H1 (cell line): ENCODE measurements at regions not wholly inside any gene's neighbourhood (a gene's known extent, or its start where the extent isn't known, plus 50 kb on each side); places are given as distances from the start of the nearest gene placed in this dataset.

Experiments
- CTCF ChIA-PET: fragments of 300-600 bp; sonication (Branson Sonifier 250); formaldehyde crosslinking; loops from one replicate; lab custom pipeline; 2021; ENCODE audit not compliant: partially characterized antibody; lab: Charles Lee
- POLR2A ChIA-PET: fragments of 300-600 bp; sonication (Branson Sonifier 250); formaldehyde crosslinking; loops from one replicate; lab custom pipeline; 2021; ENCODE audit warnings: inconsistent platforms; ENCODE audit not compliant: partially characterized antibody; lab: Charles Lee
- DNase-seq, 2 experiments: peaks; one replicate each; pipeline versions ENCODE4 v3.0.0 to v3.0.0-alpha.2; 2010 to 2022; ENCODE audit warnings: low spot score in 2 of 2, low read depth in 1 of 2, mixed read lengths in 1 of 2
- FAIRE-seq: peaks from 2 replicates; lab custom pipeline; 2011; peaks lifted over from hg19 to GRCh38; lab: Jason Lieb, UNC
- H2AFZ ChIP-seq: 2 replicates; pipeline ENCODE4 v1.8.1; 2012; ENCODE audit warnings: low read length, inconsistent platforms
- H2AK5ac ChIP-seq: 2 replicates; pipeline ENCODE4 v1.6.1; 2013; ENCODE audit warnings: low read depth, low read length
- H2BK120ac ChIP-seq: replicated peaks from 2 replicates; pipeline ENCODE3; 2013; ENCODE audit warnings: low read depth, low read length, inconsistent platforms
- H2BK12ac ChIP-seq: 2 replicates; pipeline ENCODE4 v1.6.1; 2013; ENCODE audit warnings: low read depth, low read length
- H2BK15ac ChIP-seq: 2 replicates; pipeline ENCODE4 v1.6.1; 2013; ENCODE audit warnings: low read length
- H2BK20ac ChIP-seq: 2 replicates; pipeline ENCODE4 v1.6.1; 2013; ENCODE audit warnings: low read length
- H2BK5ac ChIP-seq: 2 replicates; pipeline ENCODE4 v1.6.1; 2013; ENCODE audit warnings: low read depth, low read length
- H3K14ac ChIP-seq: 2 replicates; pipeline ENCODE4 v1.6.1; 2013; ENCODE audit warnings: inconsistent platforms; ENCODE audit not compliant: insufficient read length
- H3K18ac ChIP-seq: 2 replicates; pipeline ENCODE4 v1.6.1; 2013; ENCODE audit warnings: low read length; ENCODE audit errors: extremely low read depth
- H3K23ac ChIP-seq: 2 replicates; pipeline ENCODE4 v1.6.1; 2013; ENCODE audit warnings: inconsistent platforms; ENCODE audit not compliant: insufficient read length
- H3K23me2 ChIP-seq: 2 replicates; pipeline ENCODE4 v1.6.1; 2013; ENCODE audit warnings: low read depth, low read length
- H3K27ac ChIP-seq: 2 replicates; pipeline ENCODE4 v1.6.1; 2011; ENCODE audit warnings: low read depth, low read length, inconsistent platforms
- H3K27me3 ChIP-seq, 4 experiments: replicated peaks in 1 of 4; 1 replicate in 1 of 4; 2 replicates in 3 of 4; pipeline versions ENCODE4 v1.6.1 to v1.8.1; 2011 to 2013; ENCODE audit warnings: low read length in 3 of 4, mild to moderate bottlenecking in 3 of 4, inconsistent platforms in 2 of 4, mixed read lengths in 2 of 4, moderate library complexity in 1 of 4; ENCODE audit not compliant: control insufficient read depth in 3 of 4, insufficient read depth in 3 of 4; ENCODE audit errors: extremely low read depth in 1 of 4
- H3K36me3 ChIP-seq, 4 experiments: 2 replicates each; pipeline versions ENCODE4 v1.6.1 to v1.8.1; 2011 to 2013; ENCODE audit warnings: mild to moderate bottlenecking in 4 of 4, low read length in 3 of 4, moderate library complexity in 2 of 4, control low read depth in 1 of 4, inconsistent platforms in 1 of 4; ENCODE audit not compliant: insufficient read depth in 4 of 4, control insufficient read depth in 2 of 4
- H3K4ac ChIP-seq: replicated peaks from 2 replicates; pipeline ENCODE3; 2013; ENCODE audit warnings: low read length, low read depth, mixed read lengths, inconsistent platforms; ENCODE audit not compliant: insufficient read length
- H3K4me1 ChIP-seq, 4 experiments: replicated peaks in 1 of 4; 1 replicate in 1 of 4; 2 replicates in 3 of 4; pipeline versions ENCODE4 v1.6.1 to v1.8.1; 2011 to 2013; ENCODE audit warnings: low read length in 3 of 4, inconsistent platforms in 2 of 4, mixed read lengths in 1 of 4; ENCODE audit not compliant: insufficient read depth in 4 of 4, control insufficient read depth in 3 of 4
- H3K4me2 ChIP-seq, 2 experiments: 2 replicates each; pipeline versions ENCODE4 v1.6.1 to v1.8.1; 2011 to 2013; ENCODE audit warnings: low read depth in 2 of 2, low read length in 2 of 2, control low read depth in 1 of 2, inconsistent platforms in 1 of 2, mild to moderate bottlenecking in 1 of 2; ENCODE audit not compliant: insufficient read depth in 1 of 2
- H3K4me3 ChIP-seq, 4 experiments: fragments of 200-600, 300-600 bp in 1 of 4; sonication (generic), shearing (Covaris generic), sonication (Bioruptor Twin) in 1 of 4; 2 replicates each; pipeline versions ENCODE4 v1.5.1 to v1.8.1; 2011 to 2016; ENCODE audit warnings: low read length in 4 of 4, low read depth in 3 of 4, control low read depth in 2 of 4, inconsistent platforms in 2 of 4, mild to moderate bottlenecking in 2 of 4, mixed read lengths in 1 of 4, moderate library complexity in 1 of 4; ENCODE audit not compliant: insufficient read depth in 2 of 4; ENCODE audit errors: extremely low read depth in 1 of 4
- H3K56ac ChIP-seq: replicated peaks from 2 replicates; pipeline ENCODE3; 2013; ENCODE audit warnings: low read depth, mild to moderate bottlenecking, mixed read lengths, low read length, inconsistent platforms; ENCODE audit not compliant: insufficient read length
- H3K79me1 ChIP-seq: 2 replicates; pipeline ENCODE4 v1.6.1; 2013; ENCODE audit warnings: low read depth, low read length, control low read depth
- H3K79me2 ChIP-seq, 2 experiments: 2 replicates each; pipeline versions ENCODE4 v1.6.1 to v1.8.1; 2012 to 2013; ENCODE audit warnings: low read length in 2 of 2, mild to moderate bottlenecking in 2 of 2, inconsistent platforms in 1 of 2; ENCODE audit not compliant: insufficient read depth in 2 of 2, control insufficient read depth in 1 of 2
- H3K9ac ChIP-seq, 4 experiments: replicated peaks in 1 of 4; 1 replicate in 1 of 4; 2 replicates in 3 of 4; pipeline versions ENCODE4 v1.6.1 to v1.8.1; 2011 to 2013; ENCODE audit warnings: low read depth in 3 of 4, low read length in 3 of 4, control low read depth in 2 of 4, mild to moderate bottlenecking in 2 of 4, moderate library complexity in 2 of 4, inconsistent platforms in 1 of 4; ENCODE audit errors: extremely low read depth in 1 of 4
- H3K9me3 ChIP-seq, 2 experiments: 2 replicates each; pipeline versions ENCODE4 v1.6.1 to v1.8.1; 2012 to 2013; ENCODE audit warnings: mild to moderate bottlenecking in 2 of 2, moderate library complexity in 2 of 2, control low read depth in 1 of 2, inconsistent platforms in 1 of 2, low read depth in 1 of 2, low read length in 1 of 2, mixed read lengths in 1 of 2; ENCODE audit not compliant: insufficient read depth in 2 of 2
- H4K20me1 ChIP-seq, 2 experiments: replicated peaks in 1 of 2; 2 replicates each; pipeline versions ENCODE3 to v1.8.1; 2011 to 2013; ENCODE audit warnings: inconsistent platforms in 2 of 2, low read length in 2 of 2, mild to moderate bottlenecking in 1 of 2; ENCODE audit not compliant: insufficient read depth in 2 of 2, control insufficient read depth in 1 of 2
- H4K5ac ChIP-seq: 2 replicates; pipeline ENCODE4 v1.6.1; 2013; ENCODE audit warnings: low read length, low read depth, mixed read lengths, inconsistent platforms; ENCODE audit not compliant: insufficient read length
- H4K8ac ChIP-seq: 2 replicates; pipeline ENCODE4 v1.8.0; 2013; ENCODE audit warnings: mild to moderate bottlenecking, moderate library complexity, low read length, inconsistent platforms; ENCODE audit not compliant: insufficient read depth; ENCODE audit errors: extremely low read depth
- H4K91ac ChIP-seq: replicated peaks from 2 replicates; pipeline ENCODE3; 2013; ENCODE audit warnings: low read length, mixed read lengths, inconsistent platforms; ENCODE audit not compliant: insufficient read length
- ASH2L ChIP-seq: fragments of 200-600, 300-600 bp; sonication (generic); IDR thresholded peaks from one replicate; pipeline ENCODE4 v1.7.1; 2017; ENCODE audit warnings: low read length
- ATF3 ChIP-seq: IDR thresholded peaks from 2 replicates; pipeline ENCODE4 v1.6.1; 2011; ENCODE audit warnings: low read depth, mild to moderate bottlenecking, low read length; ENCODE audit not compliant: insufficient read depth
- BRCA1 ChIP-seq: IDR thresholded peaks from 2 replicates; pipeline ENCODE4 v1.6.1; 2012; ENCODE audit warnings: low read depth, low read length, improper control_type of control experiment
- CHD2 ChIP-seq: IDR thresholded peaks from 2 replicates; pipeline ENCODE4 v1.6.1; 2012; ENCODE audit warnings: low read length, improper control_type of control experiment
- NANOG ChIP-seq: IDR thresholded peaks from 2 replicates; pipeline ENCODE4 v1.6.1; 2011; ENCODE audit warnings: low read length, low read depth, mild to moderate bottlenecking, inconsistent platforms; ENCODE audit not compliant: insufficient read depth, poor library complexity, severe bottlenecking
- PHF8 ChIP-seq: fragments of 200-600 bp; sonication (generic); conservative IDR thresholded peaks from 2 replicates; pipeline ENCODE4 v1.7.1; 2012; ENCODE audit warnings: low read depth, mild to moderate bottlenecking, inconsistent platforms, low read length, moderate library complexity
- SAP30 ChIP-seq: fragments of 300-600 bp; sonication (generic); IDR thresholded peaks from 2 replicates; pipeline ENCODE4 v1.7.1; 2012; ENCODE audit warnings: low read length, moderate library complexity, mild to moderate bottlenecking, inconsistent platforms; ENCODE audit not compliant: insufficient read depth, insufficient replicate concordance
- TAF1 ChIP-seq: IDR thresholded peaks from 2 replicates; pipeline ENCODE4 v1.6.1; 2011; ENCODE audit warnings: mild to moderate bottlenecking, low read depth, low read length
- TAF7 ChIP-seq: optimal IDR thresholded peaks from 2 replicates; pipeline ENCODE3; 2011; ENCODE audit warnings: low read depth, mild to moderate bottlenecking, inconsistent platforms, low read length, moderate library complexity, borderline replicate concordance
- YY1 ChIP-seq: IDR thresholded peaks from 2 replicates; pipeline ENCODE4 v1.6.1; 2011; ENCODE audit warnings: low read depth, mild to moderate bottlenecking, low read length

GRCh38 chr5:87954121-87954520, 314.5 kb downstream of the TMEM161B start:
- Histone ChIP-seq H4K8ac (no peak overlapping the region), H3K18ac (no peak overlapping the region), H3K4me3 (no peak overlapping the region), H2AK5ac (no peak overlapping the region), H2BK5ac (no peak overlapping the region), H3K79me2 (no peaks in the 10 kb centered on the region), H3K9me3 (no peaks in the 10 kb centered on the region), H2BK120ac (no peak overlapping the region), H2AFZ (no peak overlapping the region), H3K4me2 (no peak overlapping the region), H3K23ac (no peak overlapping the region), H4K91ac (no peak overlapping the region), H4K5ac (no peak overlapping the region), H2BK20ac (no peak overlapping the region), H4K20me1 (no peaks in the 10 kb centered on the region), H3K14ac (no peak overlapping the region), H3K79me1 (no peaks in the 10 kb centered on the region), H3K36me3 (no peaks in the 10 kb centered on the region), H3K23me2 (no peaks in the 10 kb centered on the region), H2BK15ac (no peak overlapping the region), H3K4me1 (peaks cover 0 to 5% (median 2%) of the 10 kb centered on the region in 4 experiments; a peak in 2 of 7 replicates), H3K27me3 (no peaks in the 10 kb centered on the region), H3K9ac (no peak overlapping the region), H3K4ac (no peak overlapping the region), H2BK12ac (no peak overlapping the region), H3K27ac (no peak overlapping the region), H3K56ac (no peak overlapping the region)
- no peak for DNase-seq
- CTCF ChIA-PET = no interaction called here
- no peak for TF ChIP-seq ASH2L
- TF ChIP-seq YY1 = no peak
- no peak for TF ChIP-seq SAP30
- no peak for TF ChIP-seq TAF1
- no peak for TF ChIP-seq BRCA1
- no peak for TF ChIP-seq ATF3
- TF ChIP-seq NANOG = no peak
- TF ChIP-seq TAF7 = no peak
- TF ChIP-seq PHF8 = no peak
- no peak for TF ChIP-seq CHD2
- no peak for FAIRE-seq
- POLR2A ChIA-PET = no interaction called here
